ENCODE measurements at regions not wholly inside any gene's neighbourhood (a gene's known extent, or its start where the extent isn't known, plus 50 kb on each side); places are given as distances from the start of the nearest gene placed in this dataset.
A peak's percentile ranks its signal among the peaks of the same experiment; 100 is the strongest.

GRCh38 chr4:29717287-29718057 lies 1002.7 kb upstream of the PCDH7 start:
- Histone ChIP-seq H3K23me2 (ENCODE audit: low read depth, low read length) (no peaks in the 10 kb centered on the region), H3K79me2 (ENCODE audit: control insufficient read depth in 1 of 2, insufficient read depth in 2 of 2, low read length in 2 of 2) (no peaks in the 10 kb centered on the region), H3K27me3 (replicated peaks in 1 of 4; ENCODE audit: control insufficient read depth in 3 of 4, extremely low read depth in 1 of 4, insufficient read depth in 3 of 4, low read length in 3 of 4) (no peaks in the 10 kb centered on the region), H2BK5ac (ENCODE audit: low read depth, low read length) (no peak overlapping the region), H3K4me1 (replicated peaks in 1 of 4; ENCODE audit: control insufficient read depth in 3 of 4, insufficient read depth in 4 of 4, low read length in 3 of 4) (no peaks in the 10 kb centered on the region), H3K36me3 (ENCODE audit: control insufficient read depth in 2 of 4, insufficient read depth in 4 of 4, low read length in 3 of 4) (no peaks in the 10 kb centered on the region), H3K14ac (ENCODE audit: insufficient read length) (no peak overlapping the region), H3K9me3 (ENCODE audit: insufficient read depth in 2 of 2, low read depth in 1 of 2, low read length in 1 of 2) (no peaks in the 10 kb centered on the region), H3K56ac (replicated peaks; ENCODE audit: insufficient read length, low read depth, low read length) (no peak overlapping the region), H3K4ac (replicated peaks; ENCODE audit: insufficient read length, low read depth, low read length) (no peak overlapping the region), H4K8ac (ENCODE audit: extremely low read depth, insufficient read depth, low read length) (no peak overlapping the region), H2AFZ (ENCODE audit: low read length) (peak overlapping the region; percentile 18; the same call in 1 of the 2 replicates), H2BK120ac (replicated peaks; ENCODE audit: low read depth, low read length) (no peak overlapping the region), H3K79me1 (ENCODE audit: low read depth, low read length) (no peaks in the 10 kb centered on the region), H4K91ac (replicated peaks; ENCODE audit: insufficient read length, low read length) (no peak overlapping the region), H4K20me1 (replicated peaks in 1 of 2; ENCODE audit: control insufficient read depth in 1 of 2, insufficient read depth in 2 of 2, low read length in 2 of 2) (no peaks in the 10 kb centered on the region), H2BK15ac (ENCODE audit: low read length) (no peak overlapping the region), H3K4me3 (ENCODE audit: extremely low read depth in 1 of 4, insufficient read depth in 2 of 4, low read depth in 3 of 4, low read length in 4 of 4) (no peak overlapping the region), H2BK20ac (ENCODE audit: low read length) (no peak overlapping the region), H3K27ac (ENCODE audit: low read depth, low read length) (no peak overlapping the region), H4K5ac (ENCODE audit: insufficient read length, low read depth, low read length) (no peak overlapping the region), H2AK5ac (ENCODE audit: low read depth, low read length) (no peak overlapping the region), H3K9ac (replicated peaks in 1 of 4; ENCODE audit: extremely low read depth in 1 of 4, low read depth in 3 of 4, low read length in 3 of 4) (no peak overlapping the region), H2BK12ac (ENCODE audit: low read depth, low read length) (no peak overlapping the region), H3K18ac (ENCODE audit: extremely low read depth, low read length) (no peak overlapping the region), H3K23ac (ENCODE audit: insufficient read length) (no peak overlapping the region), H3K4me2 (ENCODE audit: insufficient read depth in 1 of 2, low read depth in 2 of 2, low read length in 2 of 2) (no peak overlapping the region)
- FAIRE-seq: no peak
- CTCF ChIA-PET (ENCODE audit: partially characterized antibody): interaction anchor here (0.6 kb wide), 2 partner anchors 50 to 375 kb away, joined by 3 read pairs; no protein-coding TSS in a partner anchor
- WGBS, 2 experiments (ENCODE audit: extremely low coverage in 1 of 2, insufficient coverage in 1 of 2, insufficient read length in 1 of 2, insufficient replicate concordance in 2 of 2, low coverage in 1 of 2, low lambda C conversion rate in 2 of 2, missing lambda C conversion rate in 1 of 2): 88% methylated on average over 10 of the region's 10 CpGs; no CpG with 5 or more reads in 1 of the 2 experiments
- POLR2A ChIA-PET (ENCODE audit: partially characterized antibody): interaction anchor here (0.5 to 0.7 kb wide), 2 partner anchors 15 to 42 kb away, joined by 3 to 4 read pairs; no protein-coding TSS in a partner anchor
- DNase-seq (ENCODE audit: low read depth in 1 of 2, low spot score in 2 of 2): no peak
- TF ChIP-seq, protein P1, sequence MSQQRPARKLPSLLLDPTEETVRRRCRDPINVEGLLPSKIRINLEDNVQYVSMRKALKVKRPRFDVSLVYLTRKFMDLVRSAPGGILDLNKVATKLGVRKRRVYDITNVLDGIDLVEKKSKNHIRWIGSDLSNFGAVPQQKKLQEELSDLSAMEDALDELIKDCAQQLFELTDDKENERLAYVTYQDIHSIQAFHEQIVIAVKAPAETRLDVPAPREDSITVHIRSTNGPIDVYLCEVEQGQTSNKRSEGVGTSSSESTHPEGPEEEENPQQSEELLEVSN (IDR thresholded peaks at IDR 0.05): no peak
- TF ChIP-seq TCF12 (IDR thresholded peaks at IDR 0.05; ENCODE audit: low read depth, low read length): no peak
- no peak for TF ChIP-seq SIRT6 (IDR thresholded peaks at IDR 0.05; ENCODE audit: low read length)
- TF ChIP-seq POLR2A (IDR thresholded peaks at IDR 0.05; ENCODE audit: control extremely low read depth in 1 of 2, low read depth in 2 of 2, low read length in 2 of 2): no peak
- TF ChIP-seq ATF2 (IDR thresholded peaks at IDR 0.05; ENCODE audit: low read length): no peak
- no peak for TF ChIP-seq CHD2 (IDR thresholded peaks at IDR 0.05; ENCODE audit: low read length)
- no peak for TF ChIP-seq TAF1 (IDR thresholded peaks at IDR 0.05; ENCODE audit: low read depth, low read length)
- no peak for TF ChIP-seq SIN3A (conservative IDR thresholded peaks at IDR 0.05 in 1 of 2, IDR thresholded peaks at IDR 0.05 in 1 of 2; ENCODE audit: low read depth in 1 of 2, low read length in 2 of 2)
- TF ChIP-seq SP2 (IDR thresholded peaks at IDR 0.05; ENCODE audit: low read length): no peak
- no peak for TF ChIP-seq ASH2L (IDR thresholded peaks at IDR 0.05; ENCODE audit: low read length)
- no peak for TF ChIP-seq RAD21 (IDR thresholded peaks at IDR 0.05 in 1 of 2, conservative IDR thresholded peaks at IDR 0.05 in 1 of 2; ENCODE audit: low read depth in 2 of 2, low read length in 2 of 2)
